Keratinocyte (primary cell): ENCODE measurements at regions not wholly inside any gene's neighbourhood (a gene's known extent, or its start where the extent isn't known, plus 50 kb on each side); places are given as distances from the start of the nearest gene placed in this dataset.

Source experiments
- DNase-seq: peaks from one replicate; pipeline ENCODE4 v3.0.0-alpha.2; 2011; ENCODE audit warnings: low read depth, missing footprints, low spot score
- FAIRE-seq: peaks from 2 replicates; lab custom pipeline; 2011; peaks lifted over from hg19 to GRCh38; lab: Jason Lieb, UNC
- H2AFZ ChIP-seq: 2 replicates; pipeline ENCODE4 v1.6.0; 2012; ENCODE audit warnings: low read length, control low read depth, inconsistent platforms; ENCODE audit not compliant: control insufficient read depth
- H3K27ac ChIP-seq: 2 replicates; pipeline ENCODE4 v1.5.1; 2011; ENCODE audit warnings: low read length; ENCODE audit not compliant: control insufficient read depth, insufficient read depth
- H3K27me3 ChIP-seq: 3 replicates; pipeline ENCODE4 v1.6.0; 2011; ENCODE audit warnings: low read length; ENCODE audit not compliant: control insufficient read depth, insufficient read depth; ENCODE audit errors: extremely low read depth
- H3K36me3 ChIP-seq, 2 experiments: 2 replicates in 1 of 2; 3 replicates in 1 of 2; pipeline ENCODE4 v1.5.1; 2011; ENCODE audit warnings: low read length in 2 of 2, mild to moderate bottlenecking in 1 of 2; ENCODE audit not compliant: control insufficient read depth in 2 of 2, insufficient read depth in 2 of 2; ENCODE audit errors: extremely low read depth in 1 of 2
- H3K4me1 ChIP-seq: 3 replicates; pipeline ENCODE4 v1.5.1; 2011; ENCODE audit warnings: low read length; ENCODE audit not compliant: control insufficient read depth, insufficient read depth; ENCODE audit errors: extremely low read depth
- H3K4me2 ChIP-seq: 3 replicates; pipeline ENCODE4 v1.6.0; 2011; ENCODE audit warnings: low read depth, low read length; ENCODE audit not compliant: control insufficient read depth, insufficient read depth; ENCODE audit errors: extremely low read depth
- H3K4me3 ChIP-seq, 3 experiments: fragments of 200-600 bp in 1 of 3; sonication (generic) in 1 of 3; 2 replicates in 2 of 3; 3 replicates in 1 of 3; pipeline ENCODE4 v1.5.1; 2011 to 2016; ENCODE audit warnings: low read length in 3 of 3, mild to moderate bottlenecking in 3 of 3, control low read depth in 2 of 3, inconsistent platforms in 1 of 3, low read depth in 1 of 3, mixed read lengths in 1 of 3, mixed run types in 1 of 3, moderate library complexity in 1 of 3; ENCODE audit not compliant: control insufficient read depth in 2 of 3, insufficient read depth in 2 of 3; ENCODE audit errors: extremely low read depth in 1 of 3
- H3K79me2 ChIP-seq: 2 replicates; pipeline ENCODE4 v1.6.0; 2012; ENCODE audit warnings: low read length; ENCODE audit not compliant: control insufficient read depth, insufficient read depth
- H3K9ac ChIP-seq: 3 replicates; pipeline ENCODE4 v1.6.0; 2011; ENCODE audit warnings: low read length; ENCODE audit not compliant: control insufficient read depth, insufficient read depth; ENCODE audit errors: extremely low read depth
- H3K9me1 ChIP-seq: 3 replicates; pipeline ENCODE4 v1.6.0; 2011; ENCODE audit warnings: low read length; ENCODE audit not compliant: control insufficient read depth, insufficient read depth; ENCODE audit errors: extremely low read depth
- H3K9me3 ChIP-seq: 2 replicates; pipeline ENCODE4 v1.5.1; 2012; ENCODE audit warnings: low read depth, low read length; ENCODE audit not compliant: control insufficient read depth
- H4K20me1 ChIP-seq: 3 replicates; pipeline ENCODE4 v1.6.0; 2011; ENCODE audit warnings: low read length; ENCODE audit not compliant: control insufficient read depth, insufficient read depth; ENCODE audit errors: extremely low read depth
- EZH2 ChIP-seq: IDR thresholded peaks from one replicate; pipeline ENCODE4 v1.6.1; 2012; ENCODE audit warnings: inconsistent platforms, mild to moderate bottlenecking, low read length, moderate library complexity
- dilution Hi-C: fragments of 300-500 bp; cut with MboI; formaldehyde crosslinking; loops from one replicate; pipeline ENCODE4 v1.7.0; 2020; ENCODE audit warnings: low sequenced_read_pairs; ENCODE audit not compliant: extremely low pct_ligation_motif_present
- TF ChIP-seq, protein P1 (sequence below), 3 experiments: IDR thresholded peaks in 1 of 3; conservative IDR thresholded peaks in 1 of 3; optimal IDR thresholded peaks in 1 of 3; 2 replicates in 2 of 3; 3 replicates in 1 of 3; pipeline versions ENCODE3 to v1.5.1; 2011; ENCODE audit warnings: low read length in 3 of 3, mild to moderate bottlenecking in 3 of 3, moderate library complexity in 2 of 3, control low read depth in 1 of 3, inconsistent platforms in 1 of 3; ENCODE audit not compliant: insufficient read depth in 2 of 3; ENCODE audit errors: extremely low read depth in 1 of 3

DNA sequence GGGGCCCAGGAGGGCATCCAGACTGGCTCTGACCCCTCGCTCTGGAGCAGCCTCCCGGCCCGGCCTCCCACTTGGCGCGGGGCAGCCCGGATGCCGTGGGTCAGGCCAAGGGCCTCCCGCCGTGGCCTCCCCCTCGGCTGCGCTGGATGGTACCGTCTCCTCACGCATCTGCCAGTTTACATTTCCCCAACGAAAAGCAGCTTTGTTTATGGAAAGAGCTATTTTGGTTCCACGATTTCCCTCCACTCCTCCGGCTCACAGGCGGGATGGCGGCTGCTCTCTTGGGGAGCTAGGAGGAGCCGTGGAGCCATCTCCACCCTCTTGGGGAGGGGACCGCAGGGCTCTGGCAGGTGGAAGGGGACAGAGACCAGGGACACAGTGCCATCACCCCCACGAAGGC lies 93.2 kb upstream of the MYL10 start:
- H3K9me1 ChIP-seq: no peaks in the 10 kb centered on the region
- no peaks in the 10 kb centered on the region for H3K4me1 ChIP-seq
- H3K4me2 ChIP-seq: no peak overlapping the region
- no peak overlapping the region for H3K9ac ChIP-seq
- DNase-seq (no peak), FAIRE-seq (no peak)
- H4K20me1 ChIP-seq: no peaks in the 10 kb centered on the region
- H2AFZ ChIP-seq: no peak overlapping the region
- H3K36me3 ChIP-seq: no peaks in the 10 kb centered on the region
- H3K27ac ChIP-seq: no peak overlapping the region
- peaks cover 17% of the 10 kb centered on the region for H3K27me3 ChIP-seq
- dilution Hi-C loops: no loop called here
- no peaks in the 10 kb centered on the region for H3K79me2 ChIP-seq
- no peaks in the 10 kb centered on the region for H3K9me3 ChIP-seq
- H3K4me3 ChIP-seq: no peak overlapping the region
- TF ChIP-seq, protein P1, sequence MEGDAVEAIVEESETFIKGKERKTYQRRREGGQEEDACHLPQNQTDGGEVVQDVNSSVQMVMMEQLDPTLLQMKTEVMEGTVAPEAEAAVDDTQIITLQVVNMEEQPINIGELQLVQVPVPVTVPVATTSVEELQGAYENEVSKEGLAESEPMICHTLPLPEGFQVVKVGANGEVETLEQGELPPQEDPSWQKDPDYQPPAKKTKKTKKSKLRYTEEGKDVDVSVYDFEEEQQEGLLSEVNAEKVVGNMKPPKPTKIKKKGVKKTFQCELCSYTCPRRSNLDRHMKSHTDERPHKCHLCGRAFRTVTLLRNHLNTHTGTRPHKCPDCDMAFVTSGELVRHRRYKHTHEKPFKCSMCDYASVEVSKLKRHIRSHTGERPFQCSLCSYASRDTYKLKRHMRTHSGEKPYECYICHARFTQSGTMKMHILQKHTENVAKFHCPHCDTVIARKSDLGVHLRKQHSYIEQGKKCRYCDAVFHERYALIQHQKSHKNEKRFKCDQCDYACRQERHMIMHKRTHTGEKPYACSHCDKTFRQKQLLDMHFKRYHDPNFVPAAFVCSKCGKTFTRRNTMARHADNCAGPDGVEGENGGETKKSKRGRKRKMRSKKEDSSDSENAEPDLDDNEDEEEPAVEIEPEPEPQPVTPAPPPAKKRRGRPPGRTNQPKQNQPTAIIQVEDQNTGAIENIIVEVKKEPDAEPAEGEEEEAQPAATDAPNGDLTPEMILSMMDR (optimal IDR thresholded peaks at IDR 0.05 in 1 of 3, IDR thresholded peaks at IDR 0.05 in 1 of 3, conservative IDR thresholded peaks at IDR 0.05 in 1 of 3; ENCODE audit: extremely low read depth in 1 of 3, insufficient read depth in 2 of 3, low read length in 3 of 3): no peak
- no peak for TF ChIP-seq EZH2

DNA sequence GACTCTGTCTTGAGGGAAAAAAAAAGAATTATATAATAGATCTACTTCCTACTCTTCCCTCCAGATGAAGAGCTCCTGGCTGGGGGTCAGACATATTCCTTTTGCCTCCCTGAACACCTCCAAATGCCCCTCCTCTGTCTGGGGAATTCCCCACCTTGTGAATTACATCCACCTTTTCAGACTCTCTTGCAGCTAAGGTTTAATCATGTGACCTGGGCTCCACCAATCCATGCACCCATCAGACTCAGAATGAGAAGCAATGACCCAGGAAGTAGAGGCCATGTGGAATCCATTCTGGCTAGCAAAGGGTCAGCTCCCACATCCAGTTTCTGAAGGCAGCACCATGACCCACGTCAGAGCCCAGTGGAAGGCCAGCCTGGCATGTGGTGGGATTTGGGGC lies 93.6 kb upstream of the CUX1 start:
- Histone ChIP-seq H3K4me3 (no peak overlapping the region), H3K4me2 (no peak overlapping the region), H3K27ac (no peak overlapping the region), H2AFZ (no peak overlapping the region), H3K9me3 (no peaks in the 10 kb centered on the region), H3K79me2 (no peaks in the 10 kb centered on the region), H3K36me3 (no peaks in the 10 kb centered on the region), H3K4me1 (no peaks in the 10 kb centered on the region), H3K9ac (no peak overlapping the region), H4K20me1 (no peaks in the 10 kb centered on the region), H3K9me1 (no peaks in the 10 kb centered on the region), H3K27me3 (peaks cover 9% of the 10 kb centered on the region)
- TF ChIP-seq, protein P1 (optimal IDR thresholded peaks at IDR 0.05 in 1 of 3, IDR thresholded peaks at IDR 0.05 in 1 of 3, conservative IDR thresholded peaks at IDR 0.05 in 1 of 3; ENCODE audit: extremely low read depth in 1 of 3, insufficient read depth in 2 of 3, low read length in 3 of 3): no peak
- no peak for DNase-seq
- dilution Hi-C loops: no loop called here
- FAIRE-seq: no peak
